ENCODE measurements at regions not wholly inside any gene's neighbourhood (a gene's known extent, or its start where the extent isn't known, plus 50 kb on each side); places are given as distances from the start of the nearest gene placed in this dataset.

DNA sequence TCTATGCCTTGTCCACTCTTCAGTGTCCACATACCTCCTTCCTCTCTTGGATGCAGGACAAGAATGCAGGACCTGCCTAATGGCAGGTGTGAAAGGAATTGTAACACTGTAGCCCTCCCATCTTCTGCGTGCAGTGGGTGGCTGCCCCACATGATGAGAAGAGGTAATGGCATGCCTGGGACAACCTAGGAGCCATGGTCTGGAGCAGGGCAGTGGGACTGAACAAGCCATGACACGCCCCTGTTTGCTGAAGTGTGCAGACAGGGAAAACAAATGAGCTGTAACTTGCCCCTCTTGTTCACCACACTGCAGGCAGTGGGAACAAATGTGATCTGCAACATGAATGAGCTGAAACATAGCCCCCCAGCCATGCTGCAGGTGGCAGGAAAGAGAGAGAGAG, 192.2 kb downstream of the PCDH17 start:
- DNase-seq (no peak), ATAC-seq (no peak)
- H3K4me1 ChIP-seq (ENCODE audit: insufficient read depth, low read length), result no peaks in the 10 kb centered on the region
- no peaks in the 10 kb centered on the region for H3K27me3 ChIP-seq (ENCODE audit: low read length)
- POLR2A ChIA-PET (ENCODE audit: unreplicated experiment), result no interaction called here
- no peaks in the 10 kb centered on the region for H3F3A ChIP-seq (ENCODE audit: low read length, unreplicated experiment)
- no peak overlapping the region for H3K4me3 ChIP-seq (ENCODE audit: low read length)
- H3K4me2 ChIP-seq (ENCODE audit: low read length), result no peak overlapping the region
- BruUV-seq (replicated peaks), result no TSS peak
- H4K20me1 ChIP-seq (ENCODE audit: low read length), result no peaks in the 10 kb centered on the region
- H3K9me3 ChIP-seq (ENCODE audit: low read length), result no peaks in the 10 kb centered on the region
- H3K9ac ChIP-seq (ENCODE audit: low read length), result no peak overlapping the region
- H3K27ac ChIP-seq (ENCODE audit: low read length), result no peak overlapping the region
- CTCF ChIA-PET, result no interaction called here
- no peaks in the 10 kb centered on the region for H3K79me2 ChIP-seq (ENCODE audit: low read length)
- H3K36me3 ChIP-seq (ENCODE audit: low read depth, low read length), result no peaks in the 10 kb centered on the region
- no peak overlapping the region for H2AFZ ChIP-seq (ENCODE audit: low read length)
- H3K9me2 ChIP-seq (replicated peaks; ENCODE audit: low read length), result no peaks in the 10 kb centered on the region
- TF ChIP-seq, protein P1, sequence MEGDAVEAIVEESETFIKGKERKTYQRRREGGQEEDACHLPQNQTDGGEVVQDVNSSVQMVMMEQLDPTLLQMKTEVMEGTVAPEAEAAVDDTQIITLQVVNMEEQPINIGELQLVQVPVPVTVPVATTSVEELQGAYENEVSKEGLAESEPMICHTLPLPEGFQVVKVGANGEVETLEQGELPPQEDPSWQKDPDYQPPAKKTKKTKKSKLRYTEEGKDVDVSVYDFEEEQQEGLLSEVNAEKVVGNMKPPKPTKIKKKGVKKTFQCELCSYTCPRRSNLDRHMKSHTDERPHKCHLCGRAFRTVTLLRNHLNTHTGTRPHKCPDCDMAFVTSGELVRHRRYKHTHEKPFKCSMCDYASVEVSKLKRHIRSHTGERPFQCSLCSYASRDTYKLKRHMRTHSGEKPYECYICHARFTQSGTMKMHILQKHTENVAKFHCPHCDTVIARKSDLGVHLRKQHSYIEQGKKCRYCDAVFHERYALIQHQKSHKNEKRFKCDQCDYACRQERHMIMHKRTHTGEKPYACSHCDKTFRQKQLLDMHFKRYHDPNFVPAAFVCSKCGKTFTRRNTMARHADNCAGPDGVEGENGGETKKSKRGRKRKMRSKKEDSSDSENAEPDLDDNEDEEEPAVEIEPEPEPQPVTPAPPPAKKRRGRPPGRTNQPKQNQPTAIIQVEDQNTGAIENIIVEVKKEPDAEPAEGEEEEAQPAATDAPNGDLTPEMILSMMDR (conservative IDR thresholded peaks at IDR 0.05; ENCODE audit: low read depth, low read length), result no peak
- TF ChIP-seq EZH2 (IDR thresholded peaks at IDR 0.05; ENCODE audit: low read length, unreplicated experiment) (no peak), EZH2phosphoT487 (IDR thresholded peaks at IDR 0.05; ENCODE audit: borderline replicate concordance, low read length) (no peak)
- intact Hi-C loops (cut with micrococcal nuclease), result no loop called here

DNA sequence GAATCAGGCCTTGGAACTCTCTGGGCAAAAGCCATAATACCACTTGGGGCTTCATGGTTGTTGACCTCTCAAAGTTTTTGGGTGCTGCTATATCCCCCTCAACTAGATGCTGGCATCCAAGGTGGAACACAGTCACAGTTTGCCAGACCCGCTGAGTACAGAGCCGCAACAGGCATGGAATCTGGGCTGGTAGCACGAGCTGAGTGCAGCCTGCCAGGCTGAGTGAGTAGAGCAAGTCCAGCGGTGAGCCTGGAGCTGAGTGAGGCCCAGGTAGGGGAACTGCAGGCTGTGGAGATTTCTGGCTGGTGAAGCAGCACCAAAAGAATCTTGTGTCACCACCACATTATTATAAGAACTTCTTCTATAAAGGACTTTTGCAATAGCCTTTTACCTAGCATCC, 192.6 kb downstream of the PCDH17 start:
- Histone ChIP-seq H4K20me1 (ENCODE audit: low read length) (no peaks in the 10 kb centered on the region), H3K79me2 (ENCODE audit: low read length) (no peaks in the 10 kb centered on the region), H3K4me2 (ENCODE audit: low read length) (no peak overlapping the region), H3K36me3 (ENCODE audit: low read depth, low read length) (no peaks in the 10 kb centered on the region), H3K9ac (ENCODE audit: low read length) (no peak overlapping the region), H3K4me1 (ENCODE audit: insufficient read depth, low read length) (no peaks in the 10 kb centered on the region), H3K4me3 (ENCODE audit: low read length) (no peak overlapping the region), H3K27me3 (ENCODE audit: low read length) (no peaks in the 10 kb centered on the region), H3K27ac (ENCODE audit: low read length) (no peak overlapping the region), H3K9me2 (replicated peaks; ENCODE audit: low read length) (no peaks in the 10 kb centered on the region), H3F3A (ENCODE audit: low read length, unreplicated experiment) (no peaks in the 10 kb centered on the region), H2AFZ (ENCODE audit: low read length) (no peak overlapping the region), H3K9me3 (ENCODE audit: low read length) (no peaks in the 10 kb centered on the region)
- ATAC-seq (no peak), DNase-seq (no peak)
- intact Hi-C loops (cut with micrococcal nuclease), result no loop called here
- TF ChIP-seq EZH2 (IDR thresholded peaks at IDR 0.05; ENCODE audit: low read length, unreplicated experiment) (no peak), EZH2phosphoT487 (IDR thresholded peaks at IDR 0.05; ENCODE audit: borderline replicate concordance, low read length) (no peak)
- TF ChIP-seq, protein P1 (conservative IDR thresholded peaks at IDR 0.05; ENCODE audit: low read depth, low read length), result no peak
- no TSS peak for BruUV-seq (replicated peaks)
- ChIA-PET CTCF (no interaction called here), POLR2A (ENCODE audit: unreplicated experiment) (no interaction called here)

DNA sequence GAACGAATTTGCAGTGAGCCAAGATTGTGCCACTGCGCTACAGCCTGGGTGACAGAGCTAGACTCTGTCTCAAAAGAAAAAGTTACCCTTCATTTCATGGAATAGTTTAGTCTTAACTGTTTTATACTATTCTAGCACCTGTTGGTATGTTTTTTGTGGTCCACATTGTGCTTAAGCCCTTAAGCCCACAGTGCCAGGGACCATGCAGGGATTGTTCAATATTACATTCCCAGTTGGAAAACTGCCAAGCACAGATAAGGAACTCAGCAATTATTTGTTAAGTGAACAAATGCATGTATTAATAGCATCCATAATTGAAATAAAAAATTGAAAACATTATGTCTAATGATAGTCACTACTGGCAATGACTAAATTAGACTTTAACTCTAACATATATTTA, 193.5 kb downstream of the PCDH17 start:
- no peak for ATAC-seq
- CTCF ChIA-PET, result no interaction called here

More for the DNA sequence above, 193.5 kb downstream of the PCDH17 start:
- Histone ChIP-seq H3K27ac (ENCODE audit: low read length) (no peak overlapping the region), H3K4me2 (ENCODE audit: low read length) (no peak overlapping the region), H4K20me1 (ENCODE audit: low read length) (no peaks in the 10 kb centered on the region), H3K36me3 (ENCODE audit: low read depth, low read length) (no peaks in the 10 kb centered on the region), H3K4me1 (ENCODE audit: insufficient read depth, low read length) (no peaks in the 10 kb centered on the region), H2AFZ (ENCODE audit: low read length) (no peak overlapping the region), H3K9ac (ENCODE audit: low read length) (no peak overlapping the region), H3K27me3 (ENCODE audit: low read length) (no peaks in the 10 kb centered on the region), H3K9me2 (replicated peaks; ENCODE audit: low read length) (no peaks in the 10 kb centered on the region), H3K4me3 (ENCODE audit: low read length) (no peak overlapping the region), H3K9me3 (ENCODE audit: low read length) (no peaks in the 10 kb centered on the region), H3F3A (ENCODE audit: low read length, unreplicated experiment) (no peaks in the 10 kb centered on the region), H3K79me2 (ENCODE audit: low read length) (no peaks in the 10 kb centered on the region)
- intact Hi-C loops (cut with micrococcal nuclease), result no loop called here
- no TSS peak for BruUV-seq (replicated peaks)
- DNase-seq, result no peak
- POLR2A ChIA-PET (ENCODE audit: unreplicated experiment), result no interaction called here
- TF ChIP-seq EZH2 (IDR thresholded peaks at IDR 0.05; ENCODE audit: low read length, unreplicated experiment), result no peak
- TF ChIP-seq EZH2phosphoT487 (IDR thresholded peaks at IDR 0.05; ENCODE audit: borderline replicate concordance, low read length), result no peak
- TF ChIP-seq, protein P1 (conservative IDR thresholded peaks at IDR 0.05; ENCODE audit: low read depth, low read length), result no peak
